ENCODE measurements at regions not wholly inside any gene's neighbourhood (a gene's known extent, or its start where the extent isn't known, plus 50 kb on each side); places are given as distances from the start of the nearest gene placed in this dataset.

GRCh38 chr15:98143116-98143515 lies 182.6 kb downstream of the ARRDC4 start:
- no peak for DNase-seq (ENCODE audit: low read depth)

GRCh38 chr15:98144388-98144787 lies 183.9 kb downstream of the ARRDC4 start:
- DNase-seq (ENCODE audit: low read depth) = no peak

GRCh38 chr15:98146031-98146820 lies 185.7 kb downstream of the ARRDC4 start:
- no peak for DNase-seq (ENCODE audit: low read depth)

- no peak for DNase-seq (ENCODE audit: low read depth)
These were observed 186.9 kb downstream of the ARRDC4 start for GRCh38 chr15:98147415-98147814.

- no peak for DNase-seq (ENCODE audit: low read depth)
These were observed 189.6 kb downstream of the ARRDC4 start for GRCh38 chr15:98150084-98150483.

- no peak for DNase-seq (ENCODE audit: low read depth)
These were observed 190.0 kb downstream of the ARRDC4 start for GRCh38 chr15:98150536-98150935.

- DNase-seq (ENCODE audit: low read depth) = no peak
These were observed 190.6 kb downstream of the ARRDC4 start for GRCh38 chr15:98151096-98151495.

- no peak for DNase-seq (ENCODE audit: low read depth)
These were observed 191.7 kb downstream of the ARRDC4 start for GRCh38 chr15:98152156-98152555.

- peak; percentile 99 for DNase-seq (ENCODE audit: low read depth)
These were observed 194.4 kb downstream of the ARRDC4 start for GRCh38 chr15:98154863-98155262.

- DNase-seq (ENCODE audit: low read depth) = peak; percentile 84
These were observed 194.9 kb downstream of the ARRDC4 start for GRCh38 chr15:98155356-98155755.

GRCh38 chr15:98160236-98160635 lies 199.7 kb downstream of the ARRDC4 start:
- DNase-seq (ENCODE audit: low read depth) = peak; percentile 37

GRCh38 chr15:98163319-98164045 lies 203.0 kb downstream of the ARRDC4 start:
- DNase-seq (ENCODE audit: low read depth) = no peak

- DNase-seq (ENCODE audit: low read depth) = peak; percentile 69
These were observed 204.1 kb downstream of the ARRDC4 start for GRCh38 chr15:98164571-98164970.

GRCh38 chr15:98164986-98165385 lies 204.5 kb downstream of the ARRDC4 start:
- no peak for DNase-seq (ENCODE audit: low read depth)

- DNase-seq (ENCODE audit: low read depth) = no peak
These were observed 207.3 kb downstream of the ARRDC4 start for GRCh38 chr15:98167722-98168268.

- DNase-seq (ENCODE audit: low read depth) = no peak
These were observed 209.0 kb downstream of the ARRDC4 start for GRCh38 chr15:98169551-98169950.

GRCh38 chr15:98174286-98174685 lies 213.8 kb downstream of the ARRDC4 start:
- DNase-seq (ENCODE audit: low read depth) = peak; percentile 56

GRCh38 chr15:98174841-98175240 lies 214.3 kb downstream of the ARRDC4 start:
- DNase-seq (ENCODE audit: low read depth) = peak; percentile 4

- DNase-seq (ENCODE audit: low read depth) = peak; percentile 87
These were observed 217.6 kb downstream of the ARRDC4 start for GRCh38 chr15:98177966-98178592.

- DNase-seq (ENCODE audit: low read depth) = no peak
These were observed 218.4 kb downstream of the ARRDC4 start for GRCh38 chr15:98178861-98179260.

GRCh38 chr15:98187549-98187948 lies 227.0 kb downstream of the ARRDC4 start:
- no peak for DNase-seq (ENCODE audit: low read depth)

- DNase-seq (ENCODE audit: low read depth) = no peak
These were observed 230.4 kb downstream of the ARRDC4 start for GRCh38 chr15:98190914-98191313.

- no peak for DNase-seq (ENCODE audit: low read depth)
These were observed 235.3 kb downstream of the ARRDC4 start for GRCh38 chr15:98195796-98196195.

All from EH (cell line).